Hypothalamus (tissue), 51 donors: ENCODE measurements at regions not wholly inside any gene's neighbourhood (a gene's known extent, or its start where the extent isn't known, plus 50 kb on each side); places are given as distances from the start of the nearest gene placed in this dataset.

Source experiments
- DNase-seq, 51 donors: peaks; one replicate each; lab custom pipeline; 2025; lab: John Stamatoyannopoulos, UW

DNA sequence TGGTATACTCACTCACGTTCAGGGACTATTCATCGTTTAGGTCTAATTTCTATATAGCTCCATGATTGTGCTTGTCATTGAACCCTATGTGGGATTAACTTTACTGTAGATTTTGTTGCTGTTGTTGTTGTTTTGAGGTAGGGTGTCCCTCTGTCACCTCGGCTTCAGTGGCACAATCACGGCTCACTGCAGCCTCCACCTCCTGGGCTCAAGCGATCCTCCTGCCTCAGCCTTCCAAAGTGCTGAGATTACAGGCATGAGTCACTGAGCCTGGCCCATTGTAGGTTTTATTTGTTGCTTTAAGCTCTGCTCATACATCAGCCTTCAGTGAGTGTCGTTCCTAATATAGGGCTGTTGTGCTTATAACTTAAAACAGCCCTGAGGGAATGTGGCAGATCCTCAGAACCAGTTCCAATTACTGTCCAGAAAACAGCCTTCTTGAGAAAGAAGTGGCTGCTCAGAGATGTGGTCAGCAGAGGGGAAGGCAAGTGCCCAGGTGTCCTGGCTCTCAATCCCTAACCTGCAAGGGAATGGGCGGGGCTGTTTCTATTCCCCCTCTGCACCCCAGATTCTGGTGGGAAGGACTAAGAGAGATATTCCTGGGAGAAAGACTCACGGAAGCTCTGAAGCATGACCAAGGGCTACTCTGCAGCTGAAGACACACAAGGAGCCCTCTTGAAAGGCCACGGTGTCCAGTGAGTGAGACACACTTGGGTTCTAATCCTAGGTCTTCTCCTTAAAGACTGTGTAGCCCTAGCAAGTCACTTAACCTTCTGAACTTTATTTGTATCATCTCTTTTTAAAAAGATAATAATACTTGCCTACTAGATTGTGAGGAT, 79.6 kb upstream of the LCLAT1 start:
- DNase-seq: no peak

DNA sequence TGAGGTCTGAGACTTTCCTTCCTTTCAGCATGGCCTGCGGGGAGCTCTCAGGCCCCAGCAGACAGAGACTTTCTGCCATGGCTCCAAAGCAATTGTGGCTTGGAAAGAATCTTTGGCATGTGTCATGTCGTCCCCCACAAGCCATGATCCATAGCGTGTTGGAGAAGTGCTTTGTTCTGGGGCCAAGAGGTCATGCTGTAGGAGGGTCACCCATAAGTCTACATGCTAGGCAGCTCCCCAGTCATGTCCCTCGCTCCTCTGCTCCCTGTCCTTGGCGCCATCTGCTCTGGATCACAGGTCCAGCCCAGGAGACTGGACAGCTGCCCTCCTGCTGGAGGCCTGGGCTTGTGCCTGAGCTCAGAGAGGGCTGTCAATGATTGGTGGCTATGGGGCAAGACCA, 78.8 kb upstream of the LCLAT1 start:
- no peak for DNase-seq

DNA sequence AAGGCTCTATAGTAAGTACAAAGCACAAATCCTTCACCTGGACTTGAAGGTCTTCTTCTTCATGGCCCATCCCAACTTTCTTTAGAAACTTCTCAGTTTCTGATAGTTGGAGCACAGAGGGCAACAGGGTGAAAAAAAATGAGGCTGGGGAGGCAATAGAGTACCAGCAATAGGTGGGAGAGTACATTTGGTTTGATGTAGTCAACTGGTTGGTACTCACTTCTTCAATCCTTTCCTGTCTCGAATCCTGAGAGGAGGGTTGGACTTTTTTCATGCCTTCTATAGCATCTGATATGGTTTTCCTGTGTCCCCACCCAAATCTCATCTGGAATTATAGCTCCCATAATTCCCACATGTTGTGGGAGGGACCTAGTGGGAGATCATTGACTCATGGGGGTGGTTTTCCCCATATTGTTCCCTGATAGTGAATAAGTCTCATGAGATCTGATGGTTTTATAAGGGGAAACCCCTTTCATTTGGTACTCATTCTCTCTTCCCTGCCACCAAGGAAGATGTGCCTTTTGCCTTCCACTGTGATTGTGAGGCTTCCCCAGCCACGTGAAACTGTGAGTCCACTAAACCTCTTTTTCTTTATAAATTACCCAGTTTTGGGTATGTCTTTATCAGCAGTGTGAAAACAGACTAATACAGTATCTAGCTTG, 75.9 kb upstream of the LCLAT1 start:
- DNase-seq: no peak

- DNase-seq: no peak
These were observed 75.2 kb upstream of the LCLAT1 start for GRCh38 chr2:30371772-30372373.

DNA sequence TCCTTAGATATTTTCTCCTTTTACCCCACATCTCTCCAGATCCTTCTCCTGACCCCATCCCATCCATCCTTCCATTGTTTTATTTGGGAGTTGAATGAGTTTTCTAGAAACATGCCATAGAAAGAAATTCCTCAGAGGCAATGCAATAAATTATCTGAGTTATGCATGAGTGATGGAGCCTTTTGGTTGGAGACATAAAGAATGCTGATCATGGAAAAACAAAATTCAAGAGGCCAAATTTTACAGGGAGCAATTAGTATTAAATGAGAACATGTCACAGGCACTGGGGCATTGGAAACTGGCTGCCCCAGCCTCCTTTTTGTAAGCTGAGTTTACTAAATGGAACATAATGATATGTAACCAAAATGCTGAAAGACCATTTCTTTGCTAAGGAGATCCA, 74.2 kb upstream of the LCLAT1 start:
- DNase-seq: no peak

- DNase-seq: no peak
These were observed 73.2 kb upstream of the LCLAT1 start for GRCh38 chr2:30373881-30374302.

- DNase-seq: no peak
These were observed 72.7 kb upstream of the LCLAT1 start for GRCh38 chr2:30374380-30374779.

DNA sequence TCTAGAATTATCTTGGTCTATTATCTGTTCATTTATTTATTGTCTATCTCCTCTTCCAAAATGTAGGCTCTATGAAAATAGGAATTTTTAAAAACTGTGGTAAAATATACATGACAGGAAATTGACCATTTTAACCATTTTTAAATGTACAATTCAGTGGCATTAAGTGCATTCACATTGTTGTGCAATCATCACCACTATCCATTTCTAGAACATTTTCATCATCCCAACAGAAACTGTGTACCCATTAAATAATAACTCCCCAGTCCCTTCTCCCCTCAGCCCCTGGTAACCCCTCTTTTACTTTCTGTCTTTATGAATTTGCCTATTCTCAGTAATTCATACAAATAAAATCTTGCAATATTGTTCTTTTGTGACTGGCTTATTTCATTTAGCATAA, 71.1 kb upstream of the LCLAT1 start:
- DNase-seq: no peak

- DNase-seq: no peak
These were observed 67.6 kb upstream of the LCLAT1 start for GRCh38 chr2:30379481-30379880.

- DNase-seq: no peak
These were observed 66.2 kb upstream of the LCLAT1 start for GRCh38 chr2:30380824-30381223.

- no peak for DNase-seq
These were observed 64.8 kb upstream of the LCLAT1 start for GRCh38 chr2:30382162-30382783.

GRCh38 chr2:30382995-30383394, 64.1 kb upstream of the LCLAT1 start:
- DNase-seq: peak in 9 of 51 donors; percentile 4 to 41 (median 16)

- peak in 1 of 51 donors; percentile 14 for DNase-seq
These were observed 61.7 kb upstream of the LCLAT1 start for GRCh38 chr2:30385327-30385726.

DNA sequence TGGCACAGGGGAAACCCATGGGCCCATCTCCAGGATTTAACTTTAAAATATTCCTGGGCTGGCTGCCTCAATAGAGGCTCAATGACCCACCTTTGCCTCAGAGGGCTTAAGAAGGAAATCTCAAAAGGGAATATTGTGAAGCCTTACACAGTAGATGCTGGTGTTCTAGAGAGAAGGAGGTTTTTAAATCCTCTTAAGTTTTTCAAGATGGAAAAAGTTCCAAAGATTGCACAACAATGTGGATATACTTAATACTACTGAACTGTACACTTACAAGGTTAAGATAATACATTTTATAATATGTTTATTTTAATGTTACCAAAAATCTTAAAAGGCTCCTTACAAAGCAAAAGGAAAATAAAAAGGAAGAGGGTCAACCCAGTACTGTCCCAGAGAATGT, 54.9 kb upstream of the LCLAT1 start:
- no peak for DNase-seq

GRCh38 chr2:30393510-30393909, 53.5 kb upstream of the LCLAT1 start:
- DNase-seq: no peak

- no peak for DNase-seq
These were observed 53.0 kb upstream of the LCLAT1 start for GRCh38 chr2:30394096-30394495.

GRCh38 chr2:30396436-30397232, 50.4 kb upstream of the LCLAT1 start:
- no peak for DNase-seq
